Gastroesophageal sphincter (tissue), 4 donors: ENCODE measurements at regions not wholly inside any gene's neighbourhood (a gene's known extent, or its start where the extent isn't known, plus 50 kb on each side); places are given as distances from the start of the nearest gene placed in this dataset.

Source experiments
- ATAC-seq: fragments of 150-250 bp; one replicate; pipeline ENCODE4 v1.9.1; 2016; ENCODE audit warnings: mild to moderate bottlenecking, moderate library complexity
- H3K27ac ChIP-seq, 4 donors: fragments of 200-600 bp; sonication (generic) in 3 of 4; 1 replicate in 3 of 4; 2 replicates in 1 of 4; pipeline ENCODE4 v1.5.1; 2016 to 2019
- H3K27me3 ChIP-seq: fragments of 200-600 bp; sonication (generic); one replicate; pipeline ENCODE4 v1.5.1; 2019
- H3K36me3 ChIP-seq, 2 donors: fragments of 200-600 bp; sonication (generic); one replicate each; pipeline ENCODE4 v1.5.1; 2019; ENCODE audit warnings: control low read depth in 1 of 2
- H3K4me1 ChIP-seq, 3 donors: fragments of 200-600 bp; sonication (generic); 1 replicate in 2 of 3; 2 replicates in 1 of 3; pipeline ENCODE4 v1.5.1; 2016 to 2019; ENCODE audit warnings: control low read depth in 2 of 3
- H3K4me3 ChIP-seq, 2 donors: fragments of 200-600 bp; sonication (generic); one replicate each; pipeline ENCODE4 v1.5.1; 2019; ENCODE audit warnings: mild to moderate bottlenecking in 1 of 2, moderate library complexity in 1 of 2
- H3K9me3 ChIP-seq, 3 donors: fragments of 200-600 bp; sonication (generic); one replicate each; pipeline ENCODE4 v1.5.1; 2017 to 2019; ENCODE audit warnings: control low read depth in 2 of 3
- EP300 ChIP-seq: sonication (generic); formaldehyde crosslinking; IDR thresholded peaks from one replicate; pipeline ENCODE4 v1.6.1; 2017; ENCODE audit warnings: antibody characterized with exemption, mild to moderate bottlenecking
- POLR2A ChIP-seq, 2 donors: fragments of 450-650 bp; IDR thresholded peaks; one replicate each; pipeline ENCODE4 v1.6.1; 2017; ENCODE audit warnings: antibody characterized with exemption in 2 of 2, mild to moderate bottlenecking in 2 of 2, moderate library complexity in 1 of 2
- POLR2AphosphoS5 ChIP-seq: sonication (generic); formaldehyde crosslinking; IDR thresholded peaks from one replicate; pipeline ENCODE4 v1.6.1; 2017; ENCODE audit warnings: antibody characterized with exemption
- WGBS, 2 donors: methylation state at CpG; one replicate each; pipeline ENCODE4 v1.1.5; 2018; ENCODE audit warnings: low coverage in 1 of 2; 5-methylcytosine and 5-hydroxymethylcytosine counted together
- TF ChIP-seq, protein P1 (sequence below), 4 experiments: fragments of 200-600 bp in 2 of 4; fragments of 450-650 bp in 2 of 4; sonication (generic) in 1 of 4; IDR thresholded peaks; one replicate each; pipeline ENCODE4 v1.5.1; 2017 to 2019; ENCODE audit warnings: antibody characterized with exemption in 4 of 4, mild to moderate bottlenecking in 2 of 4, moderate library complexity in 2 of 4

DNA sequence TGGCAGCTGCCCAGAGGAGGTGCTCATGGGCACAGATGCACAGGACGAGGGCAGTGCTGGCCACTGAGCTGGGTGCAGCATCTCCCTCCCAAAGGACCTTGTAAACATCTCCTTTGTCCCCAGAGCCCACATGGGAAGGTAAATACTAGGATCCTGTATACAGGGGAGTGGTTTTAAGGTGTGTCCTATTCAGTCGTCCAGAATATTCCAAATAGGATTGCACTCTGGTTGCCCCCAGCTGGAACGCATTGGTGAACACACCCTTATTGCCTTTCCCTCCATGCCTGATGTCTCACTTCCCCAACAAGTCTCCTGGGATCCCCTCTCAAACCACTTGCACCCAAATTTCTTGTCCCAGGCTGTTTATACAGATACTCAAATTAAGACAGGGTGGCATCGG is 152.0 kb upstream of the PCBD1 start:
- ATAC-seq: no peak
- Histone ChIP-seq H3K27me3 (peaks cover 17% of the 10 kb centered on the region), H3K9me3 (no peaks in the 10 kb centered on the region), H3K4me1 (no peaks in the 10 kb centered on the region), H3K36me3 (no peaks in the 10 kb centered on the region), H3K27ac (no peak overlapping the region), H3K4me3 (no peak overlapping the region)
- 60% methylated on average over 2 of the region's 4 CpGs; no CpG with 5 or more reads in 1 of the 2 donors for WGBS, 2 donors
- TF ChIP-seq, protein P1, sequence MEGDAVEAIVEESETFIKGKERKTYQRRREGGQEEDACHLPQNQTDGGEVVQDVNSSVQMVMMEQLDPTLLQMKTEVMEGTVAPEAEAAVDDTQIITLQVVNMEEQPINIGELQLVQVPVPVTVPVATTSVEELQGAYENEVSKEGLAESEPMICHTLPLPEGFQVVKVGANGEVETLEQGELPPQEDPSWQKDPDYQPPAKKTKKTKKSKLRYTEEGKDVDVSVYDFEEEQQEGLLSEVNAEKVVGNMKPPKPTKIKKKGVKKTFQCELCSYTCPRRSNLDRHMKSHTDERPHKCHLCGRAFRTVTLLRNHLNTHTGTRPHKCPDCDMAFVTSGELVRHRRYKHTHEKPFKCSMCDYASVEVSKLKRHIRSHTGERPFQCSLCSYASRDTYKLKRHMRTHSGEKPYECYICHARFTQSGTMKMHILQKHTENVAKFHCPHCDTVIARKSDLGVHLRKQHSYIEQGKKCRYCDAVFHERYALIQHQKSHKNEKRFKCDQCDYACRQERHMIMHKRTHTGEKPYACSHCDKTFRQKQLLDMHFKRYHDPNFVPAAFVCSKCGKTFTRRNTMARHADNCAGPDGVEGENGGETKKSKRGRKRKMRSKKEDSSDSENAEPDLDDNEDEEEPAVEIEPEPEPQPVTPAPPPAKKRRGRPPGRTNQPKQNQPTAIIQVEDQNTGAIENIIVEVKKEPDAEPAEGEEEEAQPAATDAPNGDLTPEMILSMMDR (IDR thresholded peaks at IDR 0.05): no peak
- no peak for TF ChIP-seq POLR2AphosphoS5
- TF ChIP-seq POLR2A (IDR thresholded peaks at IDR 0.05): no peak
- no peak for TF ChIP-seq EP300

DNA sequence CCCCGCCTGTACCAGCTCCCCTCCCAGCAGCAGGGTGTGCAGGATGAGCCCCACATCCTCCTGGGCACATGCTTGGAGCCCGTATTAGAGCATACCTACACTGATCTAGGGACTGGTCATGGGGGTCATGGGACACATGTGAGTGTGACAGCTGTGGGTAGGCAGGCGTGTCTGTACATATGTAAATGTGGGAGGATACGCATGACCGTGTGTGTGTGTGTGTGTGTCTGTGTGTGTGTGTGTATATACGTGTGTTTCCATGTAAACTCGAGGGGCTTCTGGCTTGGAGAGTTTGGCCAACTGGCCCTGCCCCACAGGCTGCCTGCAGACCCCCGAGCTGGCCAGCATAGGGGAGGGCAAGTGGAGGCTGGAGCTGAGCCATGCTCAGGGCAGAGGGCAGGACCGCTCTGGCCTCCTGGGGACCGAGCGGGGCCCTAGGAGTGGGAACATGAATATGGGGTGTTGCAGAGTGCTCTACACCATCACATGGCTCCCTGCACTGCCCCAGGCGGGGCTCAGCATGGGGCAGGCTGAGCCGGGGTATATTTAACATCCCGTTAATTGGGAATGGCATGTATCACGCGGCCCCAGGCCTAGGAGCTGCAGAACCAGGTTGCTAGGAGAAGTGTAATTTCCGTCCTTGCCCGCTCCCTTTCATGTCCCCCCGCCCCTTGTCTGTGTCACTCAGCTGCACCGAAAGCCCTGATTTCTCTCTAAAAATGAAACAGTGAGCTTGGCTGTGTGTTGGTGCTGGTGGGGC is 152.7 kb upstream of the PCBD1 start:
- Histone ChIP-seq H3K27me3 (peaks cover 17% of the 10 kb centered on the region), H3K9me3 (no peaks in the 10 kb centered on the region), H3K36me3 (no peaks in the 10 kb centered on the region), H3K4me3 (no peak overlapping the region), H3K4me1 (no peaks in the 10 kb centered on the region), H3K27ac (no peak overlapping the region)
- 53 to 81% methylated on average over 3 to 6 of the region's 20 CpGs for WGBS, 2 donors
- ATAC-seq: no peak
- TF ChIP-seq POLR2A (IDR thresholded peaks at IDR 0.05) (no peak), POLR2AphosphoS5 (no peak), EP300 (no peak)
- TF ChIP-seq, protein P1 (IDR thresholded peaks at IDR 0.05): no peak

DNA sequence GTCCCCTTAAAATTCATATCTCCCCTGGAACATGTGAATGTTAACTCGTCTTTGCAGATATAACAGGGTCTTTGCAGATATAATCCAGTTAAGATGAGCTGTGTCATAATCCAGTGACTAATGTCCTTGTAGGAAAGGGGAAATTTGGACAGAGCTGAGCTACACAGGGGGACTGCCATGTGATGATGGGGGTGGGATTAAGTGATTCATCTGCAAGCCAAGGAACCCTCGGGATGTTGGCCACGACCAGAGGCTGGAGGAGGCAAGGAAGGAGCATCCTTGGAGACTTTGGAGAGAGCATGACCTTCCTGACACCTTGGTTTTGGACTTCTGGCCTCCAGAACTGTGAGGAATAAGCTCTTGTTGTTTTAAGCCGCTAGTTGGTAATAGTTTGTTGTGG is 153.9 kb upstream of the PCBD1 start:
- TF ChIP-seq EP300 (no peak), POLR2AphosphoS5 (no peak), POLR2A (IDR thresholded peaks at IDR 0.05) (no peak)
- TF ChIP-seq, protein P1 (IDR thresholded peaks at IDR 0.05): no peak

DNA sequence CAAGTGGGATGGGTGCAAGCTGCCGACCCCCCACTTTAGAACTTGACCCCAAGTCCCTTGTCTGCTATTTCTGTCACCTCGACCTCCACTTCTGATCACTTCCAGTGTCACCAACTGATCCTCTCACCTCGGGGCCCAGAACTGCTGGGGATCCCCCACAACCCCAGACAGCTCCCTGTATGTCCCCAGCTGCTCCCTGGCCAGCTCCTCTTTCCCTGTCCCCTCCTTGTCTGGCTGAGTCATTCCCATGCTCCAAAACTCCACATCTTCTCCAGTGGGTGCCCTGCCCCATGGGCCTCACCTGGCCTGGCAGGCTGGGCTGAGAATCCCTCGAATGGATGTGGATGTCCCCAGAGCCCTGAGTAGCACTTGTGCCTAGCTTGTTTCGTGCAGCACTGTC is 154.3 kb upstream of the PCBD1 start:
- ATAC-seq: no peak
- WGBS, 2 donors: 83% methylated on average over 2 to 5 of the region's 5 CpGs
- H3K4me1 ChIP-seq: no peaks in the 10 kb centered on the region
- peaks cover 17% of the 10 kb centered on the region for H3K27me3 ChIP-seq
- no peak overlapping the region for H3K27ac ChIP-seq
- TF ChIP-seq, protein P1 (IDR thresholded peaks at IDR 0.05): no peak
- TF ChIP-seq POLR2AphosphoS5: no peak
- TF ChIP-seq POLR2A (IDR thresholded peaks at IDR 0.05): no peak
- TF ChIP-seq EP300: no peak
- H3K4me3 ChIP-seq: no peak overlapping the region
- H3K9me3 ChIP-seq: no peaks in the 10 kb centered on the region
- no peaks in the 10 kb centered on the region for H3K36me3 ChIP-seq

More for the DNA sequence above, 153.9 kb upstream of the PCBD1 start:
- Histone ChIP-seq H3K4me1 (no peaks in the 10 kb centered on the region), H3K27me3 (peaks cover 17% of the 10 kb centered on the region), H3K36me3 (no peaks in the 10 kb centered on the region), H3K4me3 (no peak overlapping the region), H3K9me3 (no peaks in the 10 kb centered on the region), H3K27ac (no peak overlapping the region)
- 62 to 100% methylated on average over 1 to 3 of the region's 4 CpGs for WGBS, 2 donors
- ATAC-seq: no peak

DNA sequence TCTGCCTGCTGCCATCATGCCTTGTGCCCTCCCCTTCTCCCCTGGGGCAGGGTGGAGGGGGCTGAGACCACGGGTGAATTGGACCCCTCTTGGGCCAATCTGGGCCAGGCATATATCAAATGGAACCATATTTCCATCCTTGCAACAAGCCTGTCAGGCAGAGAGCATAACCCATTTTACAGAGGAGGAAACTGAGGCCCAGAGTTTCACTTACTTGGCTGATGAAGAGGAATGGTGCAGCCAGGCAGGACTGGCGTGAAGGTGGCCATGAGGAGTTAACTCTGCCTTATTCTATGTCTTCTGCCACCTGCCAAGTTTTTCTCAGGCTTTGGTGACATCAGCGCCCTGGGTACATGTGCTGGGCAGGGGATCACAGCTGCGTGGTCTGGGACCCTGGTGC is 155.5 kb upstream of the PCBD1 start:
- Histone ChIP-seq H3K36me3 (no peaks in the 10 kb centered on the region), H3K27ac (no peak overlapping the region), H3K4me3 (no peak overlapping the region), H3K4me1 (no peaks in the 10 kb centered on the region), H3K9me3 (no peaks in the 10 kb centered on the region), H3K27me3 (peaks cover 17% of the 10 kb centered on the region)
- no peak for TF ChIP-seq EP300
- TF ChIP-seq, protein P1 (IDR thresholded peaks at IDR 0.05): no peak
- no peak for TF ChIP-seq POLR2AphosphoS5
- no peak for TF ChIP-seq POLR2A (IDR thresholded peaks at IDR 0.05)
- 89 to 90% methylated on average over 2 to 3 of the region's 4 CpGs for WGBS, 2 donors
- ATAC-seq: no peak
